Midbrain (tissue), 1 donor: ENCODE measurements at regions not wholly inside any gene's neighbourhood (a gene's known extent, or its start where the extent isn't known, plus 50 kb on each side); places are given as distances from the start of the nearest gene placed in this dataset.
"Not testable (repeated sequence)": the region's sequence is repeated elsewhere in the genome, so short reads cannot be mapped to it uniquely, and the experiment has no call there.

ENCODE experiments used
- DNase-seq: peaks from one replicate; lab custom pipeline; 2025; lab: John Stamatoyannopoulos, UW

DNA sequence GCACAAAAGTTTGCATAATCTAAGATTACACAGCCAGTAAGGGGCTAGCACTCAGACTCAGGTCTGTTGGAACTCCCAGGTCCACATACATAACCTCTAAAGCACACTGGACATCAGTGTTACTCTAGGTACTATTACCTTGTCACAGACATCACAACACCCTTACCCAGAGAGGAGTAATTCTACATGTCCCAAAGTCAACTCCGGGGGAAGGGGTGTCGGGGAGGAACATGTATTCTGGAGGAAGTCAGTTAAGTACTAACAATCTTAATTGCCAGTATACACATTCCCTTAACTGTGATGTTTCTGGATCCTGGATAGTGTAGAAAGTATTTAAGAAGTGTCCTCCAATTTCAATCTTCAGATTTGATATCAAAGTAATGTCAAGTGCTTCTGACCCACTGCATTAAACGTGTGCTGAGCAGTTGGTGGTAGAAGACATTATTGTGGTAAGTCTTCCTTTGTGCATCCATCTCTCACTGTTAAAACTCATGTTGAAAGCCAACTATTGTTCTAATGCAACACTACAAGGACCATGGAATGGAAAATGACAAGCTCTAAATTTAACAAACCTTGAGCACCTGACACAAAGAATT lies 155.4 kb downstream of the CRPPA start:
- DNase-seq = no peak

DNA sequence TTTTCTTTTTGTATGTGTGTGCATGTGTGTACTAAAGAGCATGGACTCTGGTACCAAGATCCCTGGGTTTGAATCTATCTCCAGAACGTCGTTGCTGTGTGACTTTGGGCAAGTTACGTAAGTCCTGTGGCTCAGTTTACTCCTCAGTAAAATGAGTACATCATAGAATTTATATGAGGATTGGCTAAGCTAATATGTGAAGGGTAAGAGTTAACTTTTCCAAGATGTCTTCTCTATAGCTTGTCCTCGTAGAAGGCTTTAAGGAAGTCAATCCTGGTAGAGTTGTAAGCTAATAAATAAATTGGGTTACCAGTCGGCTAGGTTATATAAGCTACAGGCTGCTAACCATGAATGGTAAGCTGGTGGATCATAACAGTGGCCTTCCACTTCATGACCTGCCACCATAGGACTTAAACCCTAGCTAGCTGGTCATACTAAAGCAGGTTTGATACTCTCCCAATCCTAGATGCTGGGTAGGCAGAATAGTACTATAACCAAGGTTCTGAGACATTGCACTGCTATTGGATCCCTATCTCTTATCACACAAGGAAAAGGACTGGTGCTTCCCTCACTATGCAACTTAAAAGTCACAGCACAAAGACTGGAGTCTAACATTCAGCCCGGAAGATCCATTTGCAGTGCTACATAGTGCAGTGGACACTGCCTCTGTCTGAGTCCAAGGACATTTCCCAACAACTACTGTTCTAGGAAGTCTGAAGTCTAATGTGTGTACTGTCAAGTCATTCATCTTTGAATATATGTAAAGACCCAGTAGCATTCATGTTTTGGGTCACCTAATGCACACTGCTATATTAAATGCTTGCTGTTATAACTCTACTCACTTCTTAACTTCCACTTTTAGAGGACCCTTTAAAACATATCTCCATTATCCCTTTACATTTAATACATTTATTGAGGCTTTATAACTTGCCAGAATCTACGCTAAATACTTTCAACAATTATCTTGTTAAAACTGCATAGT lies 156.2 kb downstream of the CRPPA start:
- DNase-seq = no peak

DNA sequence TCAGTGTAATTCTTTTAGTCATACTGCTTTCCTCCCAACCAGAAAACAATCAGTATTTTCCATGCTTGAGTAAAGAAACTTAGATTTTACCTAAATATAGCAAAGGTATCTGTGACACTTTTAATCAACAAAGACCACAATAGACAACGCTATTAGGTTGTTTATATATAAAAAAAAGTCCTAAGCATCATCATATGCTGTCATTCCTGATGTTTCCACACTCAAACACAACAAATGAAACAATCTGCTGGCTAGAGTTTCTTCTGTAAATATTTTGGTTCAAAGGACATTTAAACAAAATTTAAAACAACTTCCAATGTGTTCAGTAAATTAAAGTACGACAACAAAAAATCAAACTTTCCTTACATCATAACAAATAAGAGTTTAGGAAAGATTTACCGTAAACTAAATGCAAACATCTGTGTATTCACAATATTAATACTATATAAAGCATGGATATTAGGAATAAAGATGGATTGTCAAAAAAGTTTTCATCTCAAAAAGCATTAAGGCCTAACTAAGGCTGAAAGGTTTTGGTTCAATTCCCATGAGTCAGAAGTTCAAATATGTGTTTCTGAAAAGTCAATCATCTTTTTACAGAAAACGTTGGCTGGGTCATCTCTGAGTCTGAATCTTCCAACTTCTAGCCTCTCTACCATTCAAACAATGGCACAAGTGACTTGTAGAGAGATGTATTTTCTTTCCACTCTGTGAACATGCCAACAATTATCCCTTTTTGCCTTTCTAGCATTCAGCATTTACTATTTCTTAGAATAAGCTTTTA lies 157.1 kb downstream of the CRPPA start:
- no peak for DNase-seq

DNA sequence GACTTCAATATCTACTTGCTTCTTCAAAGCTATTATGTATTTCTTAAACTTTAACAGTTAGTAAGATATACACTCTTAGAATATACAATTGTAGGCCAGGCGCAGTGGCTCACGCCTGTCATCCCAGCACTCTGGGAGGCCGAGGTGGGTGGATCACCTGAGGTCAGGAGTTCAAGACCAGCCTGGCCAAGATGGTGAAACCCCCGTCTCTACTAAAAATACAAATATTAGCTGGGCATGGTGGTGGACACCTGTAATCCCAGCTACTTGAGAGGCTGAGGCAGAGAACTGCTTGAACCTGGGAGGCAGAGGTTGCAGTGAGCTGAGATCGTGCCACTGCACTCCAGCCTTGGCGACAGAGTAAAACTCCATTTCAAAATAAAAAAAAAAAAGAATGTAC lies 158.0 kb downstream of the CRPPA start:
- DNase-seq = not testable (repeated sequence)

DNA sequence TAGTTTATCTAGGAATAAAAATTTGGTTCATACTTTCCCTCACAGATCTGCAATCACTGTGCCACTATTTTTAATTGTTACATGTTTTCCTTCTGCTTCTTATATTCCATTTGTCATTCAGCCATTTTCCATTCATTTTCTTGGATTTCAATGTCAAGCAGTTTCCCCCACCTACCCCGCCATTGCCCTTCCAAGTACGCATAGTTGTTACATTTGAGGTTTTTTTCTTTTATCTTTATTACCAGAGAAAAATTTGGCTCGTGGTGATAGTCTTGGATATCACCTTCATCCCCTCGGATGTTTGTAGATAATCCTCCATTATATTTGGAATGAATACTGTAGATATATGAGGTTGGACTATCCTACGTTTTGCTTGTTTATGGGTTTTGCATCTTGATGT lies 159.7 kb downstream of the CRPPA start:
- no peak for DNase-seq

DNA sequence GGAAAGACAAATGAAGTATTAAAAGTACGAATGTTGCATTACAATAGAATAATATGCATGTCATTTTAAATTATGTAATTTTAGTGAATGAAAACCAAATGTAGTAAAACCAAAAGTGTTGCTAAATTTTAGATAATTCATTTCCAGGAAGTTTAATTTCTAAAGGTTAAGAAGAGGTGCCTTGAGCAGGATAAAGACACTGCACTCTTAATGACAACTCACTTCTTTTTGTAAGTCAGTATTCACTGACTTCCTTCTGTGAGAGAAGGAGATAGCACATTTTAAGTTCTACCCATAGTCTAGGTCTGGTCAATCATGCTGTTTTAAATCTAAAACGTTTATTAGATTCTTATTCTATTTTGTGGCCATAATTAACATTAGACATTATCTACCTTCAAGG lies 160.2 kb downstream of the CRPPA start:
- DNase-seq = no peak

DNA sequence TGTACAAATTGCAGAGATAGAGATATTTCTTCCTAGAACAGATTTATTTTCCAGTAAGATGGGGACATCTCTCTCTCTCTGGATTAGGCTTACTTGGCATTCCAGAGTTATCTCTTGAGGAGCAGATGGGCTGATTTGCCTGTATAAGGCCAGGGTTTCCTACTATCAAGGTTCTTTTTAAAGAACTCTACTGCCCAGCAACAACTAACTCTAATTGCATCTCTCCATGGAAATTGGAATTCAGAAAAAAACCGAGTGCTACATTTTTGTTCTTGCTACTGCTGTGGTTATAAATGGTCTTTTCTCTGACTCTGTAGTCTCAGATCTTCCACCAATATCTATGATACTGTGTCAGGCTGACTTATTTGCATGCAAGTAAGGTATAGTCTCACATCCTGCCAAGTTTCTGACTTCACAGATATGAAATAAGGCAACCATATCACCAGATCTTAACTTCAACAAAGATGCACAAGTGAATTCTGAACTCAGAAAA lies 161.1 kb downstream of the CRPPA start:
- no peak for DNase-seq

DNA sequence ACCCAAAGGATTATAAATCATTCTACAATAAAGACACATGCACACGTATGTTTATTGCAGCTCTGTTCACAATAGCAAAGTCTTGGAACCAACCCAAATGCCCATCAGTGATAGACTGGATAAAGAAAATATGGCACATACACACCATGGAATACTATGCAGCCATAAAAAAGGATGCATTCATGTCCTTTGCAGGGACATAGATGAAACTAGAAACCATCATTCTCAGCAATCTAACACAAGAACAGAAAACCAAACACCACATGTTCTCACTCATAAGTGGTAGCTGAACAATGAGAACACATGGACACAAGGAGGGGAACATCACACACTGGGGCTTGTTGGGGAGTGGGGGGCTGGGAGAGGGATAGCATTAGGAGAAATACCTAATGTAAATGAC lies 164.9 kb downstream of the CRPPA start:
- not testable (repeated sequence) for DNase-seq

DNA sequence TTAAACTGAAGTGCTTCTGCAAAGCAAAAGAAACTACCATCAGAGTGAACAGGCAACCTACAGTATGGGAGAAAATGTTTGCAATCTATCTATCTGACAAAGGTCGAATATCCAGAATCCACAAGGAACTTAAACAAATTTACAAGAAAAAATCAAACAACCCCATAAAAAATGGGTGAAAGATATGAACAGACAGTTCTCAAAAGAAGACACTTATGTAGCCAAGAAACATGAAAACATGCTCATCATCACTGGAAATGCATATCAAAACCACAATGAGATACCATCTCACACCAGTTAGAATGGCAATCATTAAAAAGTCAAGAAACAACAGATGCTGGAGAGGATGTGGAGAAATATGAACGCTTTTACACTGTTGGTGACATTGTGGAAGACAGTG lies 165.4 kb downstream of the CRPPA start:
- DNase-seq = not testable (repeated sequence)

DNA sequence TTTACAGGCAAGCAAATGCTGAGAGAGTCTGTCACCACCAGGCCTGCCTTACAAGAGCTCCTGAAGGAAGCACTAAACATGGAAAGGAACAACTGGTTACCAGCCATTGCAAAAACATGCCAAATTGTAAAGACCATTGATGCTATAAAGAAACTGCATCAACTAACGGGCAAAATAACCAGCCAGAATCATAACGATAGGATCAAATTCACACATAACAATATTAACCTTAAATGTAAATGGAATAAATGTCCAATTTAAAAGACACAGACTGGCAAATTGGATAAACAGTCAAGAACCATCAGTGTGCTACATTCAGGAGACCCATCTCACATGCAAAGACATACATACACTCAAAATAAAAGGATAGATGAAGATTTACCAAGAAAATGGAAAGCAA lies 170.7 kb downstream of the CRPPA start:
- DNase-seq = not testable (repeated sequence)

DNA sequence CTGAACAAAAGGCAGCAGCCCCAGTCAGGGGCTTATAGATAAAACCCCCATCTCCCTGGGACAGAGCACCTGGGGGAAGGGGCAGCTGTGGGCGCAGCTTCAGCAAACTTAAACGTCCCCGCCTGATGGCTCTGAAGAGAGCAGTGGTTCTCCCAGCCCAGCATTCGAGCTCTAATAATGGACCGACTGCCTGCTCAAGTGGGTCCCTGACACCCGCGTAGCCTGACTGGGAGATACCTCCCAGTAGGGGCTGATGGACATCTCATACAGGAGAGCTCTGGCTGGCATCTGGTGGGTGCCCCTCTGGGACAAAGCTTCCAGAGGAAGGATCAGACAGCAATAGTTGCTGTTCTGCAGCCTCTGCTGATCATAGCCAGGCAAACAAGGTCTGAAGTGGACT lies 172.1 kb downstream of the CRPPA start:
- not testable (repeated sequence) for DNase-seq

DNA sequence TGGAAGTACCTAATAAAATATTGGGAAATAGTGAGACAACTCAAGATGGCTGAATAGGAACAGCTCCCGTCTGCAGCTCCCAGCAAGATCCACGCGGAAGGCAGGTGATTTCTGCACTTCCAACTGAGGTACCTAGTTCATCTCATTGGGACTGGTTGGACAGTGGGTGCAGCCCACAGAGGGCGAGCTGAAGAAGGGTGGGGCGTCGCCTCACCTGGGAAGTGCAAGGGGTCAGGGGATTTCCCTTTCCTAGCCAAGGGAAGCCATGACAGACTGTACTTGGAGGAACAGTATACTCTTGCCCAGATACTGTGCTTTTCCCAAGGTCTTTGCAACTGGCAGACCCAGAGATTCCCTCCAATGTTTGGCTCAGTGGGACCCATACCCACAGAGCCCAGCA lies 172.8 kb downstream of the CRPPA start:
- DNase-seq = not testable (repeated sequence)

DNA sequence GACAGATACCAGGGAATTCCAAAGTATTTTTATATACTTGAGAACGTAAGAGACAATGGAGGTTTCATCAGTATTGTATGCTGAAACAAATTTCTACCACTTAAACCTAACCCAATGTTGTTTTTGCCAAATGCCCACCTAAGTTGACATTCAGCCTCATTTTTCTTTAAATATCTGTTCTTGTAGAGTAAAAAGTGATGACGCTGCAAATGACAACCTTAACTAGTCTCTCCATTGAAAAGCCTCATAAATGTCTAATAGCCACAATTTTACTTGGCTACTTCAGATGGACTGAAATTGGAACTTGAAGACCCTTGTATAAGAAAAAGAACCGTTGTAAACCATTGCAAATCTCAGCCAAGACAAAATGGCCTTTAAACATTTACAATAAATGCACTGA lies 176.9 kb downstream of the CRPPA start:
- DNase-seq = no peak

DNA sequence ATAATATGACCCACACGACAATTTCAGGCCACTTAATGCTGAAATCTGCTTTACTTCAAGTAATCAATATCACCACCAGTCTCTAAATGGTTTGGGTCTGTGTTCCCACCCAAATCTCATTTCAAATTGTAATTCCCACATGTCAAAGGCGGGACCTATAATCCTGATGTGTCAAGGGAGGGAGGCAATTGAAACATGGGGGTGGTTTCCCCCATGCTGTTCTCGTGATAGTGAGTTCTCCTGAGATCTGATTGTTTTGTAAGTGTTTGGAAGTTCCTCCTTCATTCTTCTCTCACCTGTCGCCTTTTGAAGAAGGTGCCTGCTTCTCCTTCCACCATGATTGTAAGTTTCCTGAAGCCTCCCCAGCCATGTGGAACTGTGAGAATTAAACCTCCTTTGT lies 178.4 kb downstream of the CRPPA start:
- no peak for DNase-seq

DNA sequence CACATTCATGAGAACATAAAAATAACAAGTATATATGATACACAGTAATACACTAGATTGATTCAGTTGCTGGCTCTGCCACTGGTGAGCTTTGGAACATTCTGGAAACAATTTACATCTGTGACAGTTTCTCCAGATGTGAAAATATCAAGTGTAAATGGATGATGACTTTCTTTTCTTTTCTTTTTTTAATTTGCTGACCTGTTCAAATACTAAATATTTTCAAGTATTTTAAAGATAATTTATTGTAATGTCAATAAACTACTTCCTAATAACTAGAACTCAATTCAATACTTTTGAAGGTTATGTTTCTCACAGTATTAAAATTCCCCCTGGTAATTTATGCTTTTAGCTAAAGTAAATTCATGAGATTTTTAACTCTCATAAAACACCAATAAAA lies 180.3 kb downstream of the CRPPA start:
- DNase-seq = no peak

DNA sequence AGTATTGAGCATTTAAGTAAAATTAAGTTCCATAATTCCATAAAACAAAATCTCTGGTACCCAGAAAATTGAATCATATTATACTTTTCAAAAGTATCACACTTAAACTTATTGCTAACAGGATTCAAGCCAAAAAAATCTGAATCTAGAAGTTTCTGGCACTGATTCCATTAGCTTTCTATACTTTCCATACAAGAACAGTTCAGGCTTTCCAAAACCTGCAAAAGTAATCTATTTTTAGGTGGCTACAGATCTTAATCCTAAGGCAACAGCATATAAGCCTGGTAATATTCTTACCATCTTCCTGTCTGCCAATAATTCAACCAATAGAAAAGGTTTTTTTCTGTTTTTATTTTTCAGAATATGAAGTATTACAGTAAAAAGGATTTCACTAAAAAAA lies 185.0 kb downstream of the CRPPA start:
- DNase-seq = no peak

DNA sequence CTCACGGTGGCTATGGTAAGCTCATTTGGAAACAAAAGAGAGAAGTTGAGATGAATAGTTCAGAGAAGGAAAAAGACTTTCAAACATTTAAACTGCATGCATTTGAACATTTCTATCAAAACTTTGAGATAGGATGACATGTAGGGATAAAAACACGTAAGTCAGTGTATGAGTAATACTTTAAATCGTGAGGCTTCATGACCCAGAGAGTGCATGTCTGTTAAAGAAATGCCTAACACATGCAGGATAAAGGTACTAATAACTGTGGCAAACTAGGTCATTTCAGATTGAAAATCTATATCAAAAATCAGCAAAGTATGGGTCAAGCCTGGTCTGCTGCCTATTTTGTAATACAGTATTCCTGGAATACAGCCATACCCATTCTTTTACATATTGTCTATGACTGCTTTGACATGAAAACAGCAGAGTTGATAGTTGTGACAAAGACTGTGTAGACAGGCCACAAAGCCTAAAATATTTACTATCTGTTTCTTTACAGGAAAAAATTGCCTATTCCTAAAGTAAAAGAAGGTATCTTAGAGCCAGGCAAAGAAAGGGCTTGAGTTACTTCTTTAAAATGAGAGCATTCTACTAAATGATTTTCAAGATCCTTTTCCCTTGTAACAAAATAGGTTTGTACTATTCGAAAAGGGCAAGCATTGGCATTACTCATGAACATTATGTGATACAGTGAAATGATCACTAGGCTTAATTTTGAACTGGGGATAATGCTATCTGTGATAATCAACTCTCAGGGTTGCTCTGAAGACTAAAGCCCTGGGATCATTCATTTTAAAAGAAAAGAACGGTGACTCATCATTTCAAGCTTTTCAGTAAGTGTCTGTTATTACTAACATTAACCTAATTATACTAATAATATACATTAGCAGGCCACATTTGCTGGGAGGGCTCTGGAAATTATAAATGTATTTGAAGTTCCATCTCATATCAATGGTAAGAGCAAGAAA lies 185.9 kb downstream of the CRPPA start:
- no peak for DNase-seq

DNA sequence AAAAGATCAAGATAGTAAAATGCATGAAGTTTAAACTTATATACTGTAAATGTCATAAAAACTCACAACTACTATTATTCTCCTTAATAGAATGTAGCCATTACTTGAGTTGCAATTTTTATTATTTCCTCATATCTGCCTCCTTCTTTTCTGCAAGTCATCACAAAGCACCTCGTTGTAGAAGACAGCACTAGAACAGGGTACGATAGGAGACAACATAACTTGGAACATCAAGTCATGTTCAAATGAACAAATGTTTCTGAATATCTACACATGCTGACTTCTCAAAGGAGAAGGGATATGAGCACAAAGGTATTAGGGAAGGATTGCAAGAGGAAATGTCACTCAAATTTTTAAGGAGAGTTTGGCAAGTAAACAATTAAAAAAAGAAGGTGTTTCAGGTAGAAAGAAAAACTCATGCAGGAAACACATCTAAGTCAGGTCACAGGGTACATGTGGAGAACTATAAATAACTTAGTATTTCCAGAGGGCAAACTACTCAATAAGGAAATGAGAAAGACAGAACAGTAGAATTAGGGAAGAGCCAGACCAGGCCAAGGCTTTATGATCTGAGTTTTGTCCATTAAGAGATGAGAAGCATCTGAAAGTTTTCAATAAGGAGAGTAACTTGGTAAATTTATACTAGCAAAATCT lies 186.7 kb downstream of the CRPPA start:
- DNase-seq = no peak

DNA sequence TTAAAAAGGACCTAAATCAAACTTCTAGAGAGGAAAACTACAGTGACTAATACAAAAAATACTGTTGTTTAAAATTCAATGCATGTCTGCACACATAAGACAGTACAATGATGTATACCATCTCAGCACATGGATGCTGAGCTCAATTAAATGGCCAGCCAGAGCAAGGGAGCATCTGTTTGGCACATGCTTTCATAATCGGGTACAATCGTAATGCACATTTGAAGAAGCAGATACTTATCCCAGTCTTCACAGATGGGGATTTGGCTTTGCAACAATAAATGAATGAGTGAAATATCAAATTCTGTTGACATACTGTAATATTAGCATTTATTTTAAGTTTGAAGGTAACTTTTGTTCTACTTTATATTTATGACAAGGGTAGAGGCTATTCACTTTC lies 187.8 kb downstream of the CRPPA start:
- no peak for DNase-seq

DNA sequence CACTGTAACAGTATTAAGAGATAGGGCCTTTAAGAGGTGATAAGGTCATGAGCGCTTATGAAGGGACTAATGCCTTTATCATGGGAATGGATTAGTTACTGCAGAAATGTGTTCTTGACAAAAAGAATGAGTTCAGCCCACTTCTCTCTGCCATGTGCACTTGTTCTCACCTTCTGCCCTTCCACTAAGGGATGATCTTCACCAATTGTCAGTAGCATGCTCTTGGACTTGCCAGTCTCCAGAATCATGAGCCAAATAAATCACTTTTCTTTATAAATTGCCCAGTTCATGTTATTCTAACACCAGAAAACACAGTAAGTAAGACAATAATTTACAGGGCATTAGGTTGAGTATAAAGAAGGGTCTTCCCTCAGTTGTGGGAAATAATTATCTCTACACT lies 189.1 kb downstream of the CRPPA start:
- no peak for DNase-seq
